ENCODE measurements at regions not wholly inside any gene's neighbourhood (a gene's known extent, or its start where the extent isn't known, plus 50 kb on each side); places are given as distances from the start of the nearest gene placed in this dataset.
A peak's percentile ranks its signal among the peaks of the same experiment; 100 is the strongest.
"Not testable (repeated sequence)": the region's sequence is repeated elsewhere in the genome, so short reads cannot be mapped to it uniquely, and the experiment has no call there.

DNA sequence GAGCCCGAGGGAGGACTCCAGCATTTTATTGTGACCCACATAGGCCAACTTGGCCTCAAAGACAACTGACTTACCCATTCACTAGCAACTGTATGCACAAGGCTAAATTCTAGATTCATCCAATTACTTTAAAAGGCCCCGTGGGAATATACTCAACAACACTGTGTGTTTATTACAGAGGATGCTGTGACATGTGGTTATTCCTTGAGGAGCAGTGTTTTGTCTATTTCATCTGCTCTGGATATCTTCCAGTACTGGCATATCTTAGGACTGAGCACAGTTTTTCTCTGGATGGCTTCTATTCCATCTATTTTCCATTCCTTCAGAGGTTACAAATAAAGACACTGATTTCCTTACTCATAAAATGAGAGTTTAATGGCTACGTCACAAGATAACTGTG lies 87.2 kb upstream of the KRAS start:
- no peak for DNase-seq

DNA sequence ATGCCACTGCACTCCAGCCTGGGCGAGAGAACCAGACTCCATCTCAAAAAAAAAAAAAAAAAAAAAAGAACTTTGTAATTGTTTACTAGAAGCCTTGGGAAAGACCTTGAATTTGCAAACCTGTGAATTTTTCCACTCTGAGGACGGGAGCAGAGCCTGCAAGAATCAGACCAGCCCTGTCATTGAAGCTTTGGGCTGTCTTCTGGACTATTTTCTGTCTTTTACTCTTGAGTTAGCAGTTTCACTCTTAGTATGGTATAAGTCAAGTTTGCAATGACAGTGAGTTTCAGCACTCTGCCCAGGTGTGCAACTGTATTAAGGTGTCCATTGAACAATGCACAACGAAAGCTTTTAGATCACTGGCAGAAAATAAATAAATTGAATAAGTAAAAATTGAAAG lies 81.4 kb upstream of the KRAS start:
- no peak for DNase-seq

DNA sequence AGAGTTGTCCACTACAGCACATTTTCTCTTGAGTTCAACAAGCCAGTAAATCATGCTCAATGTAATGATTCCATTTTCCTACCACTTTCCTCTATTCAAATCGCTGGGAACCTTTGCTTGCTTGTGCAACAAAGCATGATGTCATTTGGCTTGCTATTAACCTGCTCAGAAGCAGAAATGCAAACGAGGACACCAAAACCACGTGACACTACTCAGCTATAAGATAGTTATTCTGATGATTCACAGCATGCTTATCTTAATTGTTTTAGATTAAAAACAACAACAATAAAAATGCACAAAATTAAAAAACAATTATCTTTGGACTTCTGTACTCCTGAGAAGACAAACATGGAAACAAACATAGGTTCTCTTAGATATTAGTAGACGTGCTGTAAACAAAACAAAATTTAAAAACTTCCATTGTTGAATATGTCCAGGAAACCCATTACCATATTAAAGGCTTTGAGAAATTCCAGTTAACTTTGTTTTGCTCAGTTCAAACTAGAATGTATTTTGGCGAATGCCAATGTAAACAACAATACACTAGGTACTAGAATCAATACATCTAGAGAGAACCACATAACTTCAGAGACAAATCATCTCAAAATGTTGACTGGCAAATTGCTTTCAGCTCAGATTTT lies 77.5 kb upstream of the KRAS start:
- DNase-seq = no peak

DNA sequence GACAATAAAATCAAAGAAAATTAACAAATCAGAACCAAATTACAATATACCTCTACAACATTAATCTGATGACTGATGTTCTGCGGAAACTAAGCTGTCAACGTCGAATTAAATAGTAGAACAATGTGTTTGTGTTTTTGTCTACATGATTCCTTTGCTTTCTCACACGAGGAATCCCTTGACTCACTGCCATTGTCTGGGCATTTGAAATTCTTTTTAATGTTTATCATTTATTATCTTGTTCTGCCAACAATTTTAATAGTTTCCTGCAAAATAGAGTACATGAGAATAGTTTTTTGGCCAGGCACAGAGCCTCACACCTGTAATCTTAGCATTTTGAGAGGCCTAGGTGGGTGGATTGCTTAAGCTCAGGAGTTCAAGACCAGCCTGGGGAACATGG lies 76.6 kb upstream of the KRAS start:
- no peak for DNase-seq

DNA sequence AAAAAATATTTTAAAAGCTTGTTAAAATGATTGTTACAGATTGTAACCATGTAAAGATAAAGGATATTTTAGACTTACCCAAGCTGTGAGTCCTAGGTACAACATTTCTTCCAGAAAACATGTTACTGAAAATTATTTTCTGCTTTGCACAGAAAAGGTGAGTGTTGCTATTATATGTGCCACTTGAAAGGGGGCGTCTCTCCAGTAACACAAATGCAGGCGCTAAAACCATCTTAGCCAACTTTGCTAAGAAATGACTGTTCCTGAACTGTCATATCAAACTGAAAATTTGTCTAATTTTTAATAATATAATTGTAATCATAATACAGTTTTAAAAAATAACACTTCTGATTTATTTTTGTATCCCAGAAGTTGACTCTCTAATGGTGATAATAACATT lies 75.6 kb upstream of the KRAS start:
- no peak for DNase-seq

DNA sequence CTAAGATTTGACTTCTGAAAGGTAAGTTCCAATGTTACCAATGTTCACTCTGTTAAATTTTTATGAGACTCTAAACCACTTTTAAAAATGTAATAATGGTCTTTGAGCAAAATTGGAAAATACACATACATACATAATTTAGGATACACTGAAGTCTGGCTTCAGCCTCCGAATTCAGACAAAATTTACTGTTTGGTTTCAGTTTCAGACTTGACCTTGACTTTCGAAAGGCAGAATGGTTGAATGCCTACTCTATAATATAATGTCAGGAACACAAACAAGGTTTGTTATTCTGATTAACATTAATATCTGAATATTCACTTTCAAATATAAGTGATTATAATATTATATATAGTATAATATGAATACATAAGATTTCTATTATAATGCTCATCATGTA lies 74.1 kb upstream of the KRAS start:
- DNase-seq = no peak

DNA sequence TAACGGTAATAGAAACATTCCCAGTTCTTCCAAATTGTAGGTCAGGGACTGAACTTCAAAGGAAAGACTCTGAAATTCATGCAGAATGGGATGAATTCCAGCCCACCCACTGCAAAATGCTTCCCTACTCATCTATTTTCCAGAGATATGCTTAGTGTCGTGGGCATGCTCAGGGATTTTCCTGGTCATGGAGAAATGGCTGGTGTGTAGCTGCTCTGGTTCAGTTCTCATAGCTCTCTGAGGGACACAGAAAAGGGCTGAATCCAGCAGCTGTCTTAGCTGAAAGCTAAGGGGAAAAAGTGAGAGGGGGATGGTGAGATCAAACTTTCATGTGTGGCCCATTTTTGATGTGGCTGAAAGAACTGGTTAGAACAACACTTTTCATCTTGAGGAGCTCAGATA lies 72.9 kb upstream of the KRAS start:
- DNase-seq = peak; percentile 26

DNA sequence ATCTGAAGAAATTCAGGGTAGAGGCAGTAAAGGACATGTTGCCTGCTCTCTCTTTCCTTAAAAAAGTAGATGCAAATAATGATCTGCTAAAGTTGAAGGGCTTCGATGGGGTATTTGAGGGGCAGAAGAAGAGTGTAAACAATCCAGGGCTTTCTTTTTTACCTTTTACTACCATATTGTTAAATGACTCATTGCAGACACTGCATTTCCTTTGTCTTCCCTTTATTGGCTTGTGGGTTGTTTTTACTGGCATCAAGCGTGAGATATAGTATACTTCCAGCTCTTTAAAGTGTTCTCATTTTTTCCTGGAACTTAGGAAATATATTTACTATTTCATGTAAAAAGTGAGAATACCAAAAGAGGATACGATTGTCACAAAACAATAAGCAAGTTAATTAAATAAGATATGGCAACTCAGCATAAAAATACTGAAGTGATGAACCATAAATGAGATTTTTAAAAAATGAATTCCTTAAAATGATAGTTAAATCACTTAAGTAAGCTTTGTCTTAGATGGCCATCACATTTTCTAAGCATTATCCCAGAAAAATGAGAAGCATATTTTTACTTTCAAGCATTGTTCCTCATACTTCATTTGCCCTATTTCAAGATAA lies 72.3 kb upstream of the KRAS start:
- DNase-seq = no peak

DNA sequence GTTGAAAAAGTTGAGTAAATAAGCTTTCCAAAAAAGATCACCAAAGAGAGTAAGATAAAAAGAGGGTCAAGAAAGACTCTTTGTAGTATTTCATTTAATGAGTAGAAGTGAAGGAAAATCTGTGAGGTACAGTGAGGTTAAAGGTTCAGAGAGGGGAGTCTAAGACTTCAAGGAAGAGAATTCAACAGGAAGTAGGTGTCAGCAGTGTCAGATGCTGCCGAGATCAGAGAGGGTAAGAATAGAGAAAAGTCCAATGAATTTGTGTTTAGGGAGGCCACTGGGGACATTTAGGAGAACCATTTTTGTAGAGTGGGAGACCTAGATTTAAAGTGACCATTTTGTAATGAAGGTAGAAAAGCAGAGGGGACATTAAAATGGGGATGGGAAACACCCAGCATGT lies 71.6 kb upstream of the KRAS start:
- no peak for DNase-seq

DNA sequence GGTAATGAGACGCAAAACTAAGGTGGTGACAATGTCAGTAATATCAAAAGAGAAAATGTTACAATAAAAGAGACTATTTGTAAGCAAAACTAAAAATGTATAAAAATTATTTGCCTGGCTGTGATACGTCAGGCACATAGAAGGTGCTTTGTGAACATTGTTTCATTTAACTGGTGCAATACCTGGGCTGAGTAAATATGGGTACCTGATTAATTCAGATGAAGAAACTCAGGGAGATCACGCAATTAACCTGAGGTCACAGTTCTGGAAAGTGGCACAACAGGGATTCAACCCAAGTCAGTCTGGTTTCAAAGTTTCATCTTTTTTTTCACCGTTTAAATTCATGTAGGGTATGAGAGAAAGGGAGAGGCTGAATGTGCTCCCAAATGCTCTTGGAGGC lies 71.0 kb upstream of the KRAS start:
- no peak for DNase-seq

DNA sequence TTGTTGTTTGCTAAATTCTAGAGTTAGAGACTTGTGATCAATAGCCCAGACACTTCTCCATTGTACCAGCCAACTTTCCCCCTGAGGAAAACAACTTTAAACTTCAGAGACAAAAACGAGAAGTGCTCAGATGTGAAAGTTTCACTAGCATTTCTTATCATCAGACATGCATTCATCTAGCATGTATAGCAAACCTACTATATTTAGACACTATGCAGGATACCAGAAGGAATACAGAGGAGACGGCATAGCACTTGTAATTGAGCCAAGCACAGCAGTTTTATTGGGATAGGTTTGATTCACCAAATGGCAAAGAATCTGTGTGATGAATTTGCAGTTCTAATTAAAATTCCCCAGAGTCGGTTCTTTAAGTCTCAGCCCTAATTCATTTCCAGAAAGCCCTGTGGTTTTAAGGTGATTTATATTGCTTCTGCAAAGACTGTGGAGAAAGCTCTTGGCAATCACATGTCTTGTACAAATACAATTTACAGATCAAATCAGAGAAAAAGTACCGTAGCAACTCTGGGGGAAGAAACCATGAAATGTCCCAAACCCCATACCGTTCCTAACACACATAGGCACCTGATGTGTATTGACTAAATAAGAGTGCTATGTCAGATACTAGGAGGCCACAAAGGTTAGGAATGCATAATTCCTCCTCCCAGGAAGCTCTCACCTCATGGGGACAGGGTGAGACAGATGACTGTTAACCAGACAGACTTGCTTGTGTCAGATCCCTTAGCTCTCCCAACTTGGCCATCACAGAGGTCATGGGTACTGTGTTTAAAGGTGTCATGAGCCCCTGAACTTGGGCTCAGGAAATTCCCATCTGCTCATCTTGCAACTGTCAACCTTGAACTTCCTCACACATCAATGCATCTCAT lies 69.6 kb upstream of the KRAS start:
- DNase-seq = no peak

DNA sequence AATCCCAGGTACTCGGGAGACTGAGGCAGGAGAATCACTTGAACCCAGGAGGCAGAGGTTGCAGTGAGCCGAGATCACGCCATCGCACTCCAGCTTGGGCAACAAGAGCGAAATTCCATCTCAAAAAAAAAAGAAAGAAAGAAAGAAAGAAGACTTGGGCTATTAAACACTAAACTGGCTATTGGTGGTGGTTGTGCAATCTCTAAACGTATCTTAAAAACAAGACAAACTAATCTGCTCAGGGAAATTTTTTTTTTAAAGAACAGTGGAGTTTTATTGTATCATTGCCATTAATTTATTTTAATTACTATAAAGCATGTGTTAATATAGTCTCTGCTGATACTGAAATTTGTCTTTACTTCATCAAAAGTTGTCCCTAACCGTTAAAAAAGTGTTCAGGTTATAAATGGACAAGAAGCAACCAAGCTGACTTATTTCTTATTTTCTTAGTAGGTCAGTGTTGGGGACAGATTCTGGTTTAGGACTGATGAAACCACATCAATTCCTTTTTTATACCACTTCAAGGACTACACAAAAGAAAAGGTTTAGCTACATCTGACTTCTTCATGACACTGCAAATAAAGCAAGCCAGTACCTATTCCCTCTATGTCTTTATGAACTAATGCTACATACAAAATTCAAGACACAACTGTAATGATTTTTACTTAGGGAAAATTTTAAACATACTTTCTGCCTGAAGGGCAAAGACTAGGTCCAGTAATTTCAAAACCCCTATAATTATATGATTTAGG lies 68.7 kb upstream of the KRAS start:
- no peak for DNase-seq

DNA sequence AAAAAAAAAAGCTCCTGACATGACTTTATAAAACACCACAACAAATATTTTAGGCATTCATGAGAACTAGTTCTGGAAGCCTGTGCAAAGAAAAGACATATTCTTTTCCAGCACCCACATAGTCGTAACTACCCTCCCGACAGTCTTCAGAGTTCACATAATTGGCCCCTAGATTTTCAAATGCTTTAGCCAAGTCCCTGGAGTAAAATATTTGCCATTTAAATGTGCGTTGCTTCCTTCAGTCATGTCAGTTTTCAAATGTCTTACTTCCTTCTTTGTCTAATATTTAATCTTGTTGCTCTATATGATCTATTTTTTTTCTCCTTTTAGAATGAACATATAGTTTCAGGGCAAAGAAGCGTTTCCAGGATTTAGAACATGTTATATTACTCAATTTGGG lies 66.8 kb upstream of the KRAS start:
- no peak for DNase-seq

DNA sequence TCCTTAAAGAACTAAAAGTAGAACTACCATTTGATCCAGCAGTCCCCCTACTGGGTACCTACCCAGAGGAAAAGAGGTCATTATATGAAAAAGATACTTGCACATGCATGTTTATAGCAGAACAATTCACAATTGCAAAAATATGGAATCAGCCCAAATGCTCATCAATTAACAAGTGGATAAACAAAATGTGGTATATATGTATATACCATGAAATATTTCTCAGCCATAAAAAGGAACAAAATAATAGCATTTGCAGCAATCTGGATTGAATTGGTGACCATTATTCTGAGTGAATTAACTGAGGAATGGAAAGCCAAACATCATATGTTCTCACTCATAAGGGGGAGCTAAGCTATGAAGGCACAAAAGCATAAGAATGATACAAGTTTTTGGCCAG lies 64.7 kb upstream of the KRAS start:
- no peak for DNase-seq

DNA sequence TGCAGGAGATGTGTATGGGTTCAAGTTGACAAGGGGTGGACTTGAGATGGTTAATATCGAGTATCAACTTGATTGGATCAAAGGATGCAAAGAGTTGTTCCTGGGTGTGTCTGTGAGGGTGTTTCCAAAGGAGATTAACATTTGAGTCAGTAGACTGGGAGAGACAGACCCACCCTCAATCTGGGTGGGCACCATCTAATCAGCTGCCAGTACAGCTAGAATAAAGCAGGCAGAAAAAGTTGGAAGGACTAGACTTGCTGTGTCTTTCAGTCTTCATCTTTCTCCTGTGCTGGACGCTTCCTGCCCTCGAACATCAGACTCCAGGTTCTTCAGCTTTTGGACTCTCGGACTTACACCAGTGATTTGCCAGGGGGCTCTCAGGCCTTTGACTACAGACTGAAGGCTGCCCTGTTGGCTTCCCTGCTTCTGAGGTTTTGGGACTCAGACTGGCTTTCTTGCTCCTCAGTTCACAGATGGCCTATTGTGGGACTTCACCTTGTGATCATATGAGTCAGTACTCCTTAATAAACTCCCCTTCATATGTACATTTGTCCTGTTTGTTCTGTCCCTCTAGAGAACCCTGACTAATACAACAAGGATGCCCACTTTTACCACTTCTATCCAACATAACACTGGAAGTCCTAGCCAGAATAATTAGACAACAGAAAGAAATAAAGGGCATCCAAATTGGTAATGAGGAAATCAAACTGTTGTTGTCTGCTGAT lies 62.7 kb upstream of the KRAS start:
- DNase-seq = not testable (repeated sequence)

DNA sequence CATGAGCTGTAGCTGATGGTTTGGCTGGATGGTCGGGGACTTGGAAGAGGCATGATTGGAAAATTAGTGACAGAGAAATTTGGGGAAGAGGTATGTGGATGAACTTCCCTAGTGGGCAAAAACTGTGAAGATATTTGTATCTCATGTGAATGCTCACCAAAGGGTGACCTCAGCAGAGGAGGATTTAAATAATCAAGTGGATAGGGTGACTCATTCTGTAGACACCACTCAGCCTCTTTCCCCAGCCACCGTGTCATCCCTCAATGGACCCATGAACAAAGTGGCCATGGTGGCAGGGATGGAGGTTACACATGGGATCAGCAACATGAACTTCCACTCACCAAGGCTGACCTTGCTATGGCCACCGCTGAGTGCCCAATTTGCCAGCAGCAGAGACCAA lies 60.8 kb upstream of the KRAS start:
- no peak for DNase-seq

DNA sequence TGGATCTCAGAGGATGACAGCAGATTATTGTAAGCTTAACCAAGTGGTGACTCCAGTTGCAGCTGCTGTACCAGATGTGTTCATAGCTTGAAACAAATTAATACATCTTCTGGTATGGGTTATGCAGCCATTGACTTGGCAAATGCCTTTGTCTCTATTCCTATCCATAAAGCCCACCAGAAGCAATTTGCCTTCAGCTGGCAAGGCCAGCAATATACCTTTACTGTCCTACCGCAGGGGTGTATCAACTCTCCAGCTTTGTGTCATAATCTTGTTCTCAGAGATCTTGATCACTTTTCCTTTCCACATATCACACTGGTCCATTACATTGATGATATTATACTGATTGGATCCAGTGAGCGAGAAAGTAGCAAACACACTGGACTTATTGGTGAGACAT lies 59.3 kb upstream of the KRAS start:
- not testable (repeated sequence) for DNase-seq

DNA sequence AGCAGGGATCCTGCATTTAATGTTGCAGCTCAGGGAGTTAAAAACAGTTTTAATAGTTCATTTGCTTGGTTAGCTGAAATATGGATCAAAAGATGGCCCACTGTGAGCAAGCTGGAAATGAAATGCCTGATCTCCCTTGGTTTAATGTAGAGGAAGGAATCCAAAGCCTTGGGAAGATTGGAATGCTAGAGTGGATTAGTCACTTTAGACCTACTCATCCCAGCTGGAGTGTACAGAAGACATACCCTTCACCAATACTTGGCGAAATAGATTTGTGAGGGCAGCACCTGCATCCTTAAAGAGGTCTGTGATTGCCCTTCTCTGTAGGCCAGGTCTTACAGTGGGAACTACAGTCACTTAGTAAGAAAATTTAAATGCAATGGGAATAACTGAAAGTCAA lies 58.0 kb upstream of the KRAS start:
- no peak for DNase-seq

DNA sequence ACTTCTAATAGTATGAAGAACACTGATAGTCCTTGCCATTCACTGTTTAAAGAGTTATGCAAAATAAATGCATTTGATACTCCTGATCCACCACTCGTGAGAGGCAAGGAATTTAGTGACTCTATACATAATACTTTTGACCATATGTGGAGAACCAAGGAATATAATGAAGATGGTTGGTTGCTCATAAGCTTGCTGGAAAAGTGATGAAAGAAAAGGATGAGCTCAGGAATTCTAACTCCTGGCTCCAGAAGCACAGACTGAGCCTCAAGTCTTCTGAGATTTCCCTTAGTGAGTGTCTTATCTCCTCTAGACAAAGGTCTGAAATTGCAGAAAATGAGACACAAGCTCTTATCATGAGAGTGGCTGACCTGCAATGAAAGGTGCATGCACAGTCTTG lies 57.1 kb upstream of the KRAS start:
- DNase-seq = no peak

DNA sequence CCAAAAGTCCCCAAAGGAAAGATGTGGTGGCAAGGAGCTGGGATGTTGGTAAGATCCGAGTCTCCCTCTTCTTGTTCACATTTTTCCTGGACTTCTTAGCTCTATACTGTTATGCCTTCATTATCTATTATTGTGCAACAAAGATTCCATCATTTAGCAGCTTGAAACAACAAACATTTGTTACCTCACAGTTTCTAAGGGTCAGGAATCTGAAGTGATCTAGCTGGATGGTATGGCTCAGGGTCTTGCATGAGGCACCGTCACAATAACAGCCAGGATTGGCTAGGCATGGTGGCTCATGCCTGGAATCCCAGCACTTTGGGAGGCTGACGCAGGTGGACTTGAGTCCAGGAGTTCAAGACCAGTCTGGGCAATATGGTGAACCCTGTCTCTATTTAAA lies 51.1 kb upstream of the KRAS start:
- DNase-seq = no peak
